ENCODE measurements at regions not wholly inside any gene's neighbourhood (a gene's known extent, or its start where the extent isn't known, plus 50 kb on each side); places are given as distances from the start of the nearest gene placed in this dataset.

DNA sequence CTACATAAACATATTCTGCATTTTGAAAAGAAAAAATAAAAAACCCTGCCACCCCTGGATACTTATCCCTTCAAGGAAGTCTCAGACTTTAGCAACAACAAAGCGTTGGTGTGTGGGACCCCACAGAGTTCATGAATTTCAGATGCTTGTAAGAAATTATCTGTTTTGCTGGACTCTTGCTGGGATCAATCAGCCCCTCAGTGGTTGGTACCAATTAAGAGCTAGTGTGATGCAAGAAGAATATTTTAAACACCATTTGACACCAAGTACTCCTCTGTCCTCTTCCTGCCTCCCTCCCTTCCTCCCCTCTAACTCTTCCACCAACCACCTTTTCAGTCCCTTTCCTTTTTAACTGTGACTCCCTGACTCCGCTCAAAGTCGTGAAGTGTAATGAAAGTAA lies 51.5 kb downstream of the SST start:
- no peak for DNase-seq

DNA sequence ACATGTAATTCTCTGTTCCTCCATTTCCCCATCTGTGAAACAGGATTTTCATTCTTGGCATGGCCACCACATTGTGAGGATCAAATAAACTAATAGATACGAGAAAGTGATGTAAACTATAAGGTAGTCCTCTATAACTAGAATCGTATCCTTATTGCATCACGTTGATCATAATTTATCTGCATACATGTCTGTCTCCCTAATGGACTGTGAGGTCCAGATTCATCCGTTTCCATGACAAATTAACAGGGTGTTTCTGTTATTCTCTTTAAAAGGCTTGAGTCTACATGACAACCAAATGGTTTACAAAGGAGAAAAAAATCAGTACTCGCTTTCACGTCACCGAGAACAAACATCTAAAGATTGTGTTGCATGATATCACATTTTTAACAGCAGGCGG lies 53.0 kb downstream of the SST start:
- DNase-seq = no peak

DNA sequence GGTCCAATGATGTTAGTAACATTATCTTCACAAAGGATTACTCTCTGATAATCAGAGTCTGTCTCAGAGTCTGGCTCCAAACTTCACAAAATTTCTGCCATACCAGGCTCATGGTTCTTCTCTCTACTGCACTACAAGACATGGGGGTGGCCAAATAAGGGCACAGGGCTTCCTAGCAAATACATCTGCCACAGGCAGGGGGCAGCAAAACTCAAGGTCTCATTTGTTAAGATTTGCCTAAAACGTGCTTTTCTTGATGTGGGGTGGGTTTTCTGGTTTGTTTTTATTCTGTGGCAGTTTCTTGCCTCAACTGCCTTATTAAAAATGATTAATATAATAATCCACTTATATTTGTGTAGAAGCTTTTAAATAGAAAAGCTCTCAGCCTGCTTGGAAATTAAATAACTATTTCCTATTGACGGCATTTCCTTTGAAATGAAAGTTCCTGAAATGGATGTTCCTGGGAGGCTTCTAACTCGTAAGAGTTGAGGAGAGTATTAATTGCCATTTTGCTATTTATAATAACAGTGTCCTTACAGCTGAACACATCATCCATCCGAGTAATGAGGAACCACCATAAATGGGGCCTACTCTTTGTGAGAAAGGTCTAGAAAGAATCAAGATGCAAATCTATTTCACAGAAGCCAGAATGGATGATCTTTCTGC lies 53.8 kb downstream of the SST start:
- DNase-seq = peak; percentile 54

DNA sequence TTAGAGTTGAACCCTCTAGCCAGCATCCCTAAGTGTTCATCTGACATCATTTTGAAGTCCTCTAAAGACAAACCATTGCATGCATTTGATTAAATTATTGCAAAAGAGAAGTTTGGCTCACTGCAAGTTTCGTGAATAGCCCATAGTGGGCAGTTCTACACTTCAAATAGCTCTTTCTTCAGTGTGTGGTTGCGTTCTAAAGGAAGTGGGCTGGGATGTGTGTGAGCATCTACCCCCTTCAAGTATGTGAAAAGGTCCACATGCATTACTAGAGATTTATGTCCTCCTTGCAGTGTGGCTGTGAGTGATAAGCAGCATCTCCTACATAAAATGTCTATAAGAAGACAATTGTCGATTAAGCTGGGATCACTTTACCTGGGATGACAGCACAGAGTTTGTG lies 54.6 kb downstream of the SST start:
- DNase-seq = no peak

DNA sequence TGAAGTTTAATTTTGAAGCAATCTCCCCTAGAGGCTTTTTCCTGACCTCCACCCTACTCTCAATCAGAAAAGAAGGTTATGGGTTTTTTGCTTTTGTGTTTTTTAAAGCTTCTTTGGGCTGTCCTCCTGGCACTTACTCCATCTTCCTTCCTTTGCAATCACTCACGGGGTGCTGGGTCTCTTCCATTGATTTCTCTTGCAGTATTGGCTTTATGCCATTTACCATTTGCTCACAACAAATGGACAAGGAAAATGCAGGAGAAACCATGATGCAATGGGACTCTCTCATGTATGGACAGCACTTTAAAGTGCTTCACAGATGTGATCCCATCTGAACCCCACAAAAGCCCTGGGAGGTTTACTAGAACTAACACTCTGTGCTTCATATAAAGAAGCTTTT lies 57.5 kb downstream of the SST start:
- no peak for DNase-seq

DNA sequence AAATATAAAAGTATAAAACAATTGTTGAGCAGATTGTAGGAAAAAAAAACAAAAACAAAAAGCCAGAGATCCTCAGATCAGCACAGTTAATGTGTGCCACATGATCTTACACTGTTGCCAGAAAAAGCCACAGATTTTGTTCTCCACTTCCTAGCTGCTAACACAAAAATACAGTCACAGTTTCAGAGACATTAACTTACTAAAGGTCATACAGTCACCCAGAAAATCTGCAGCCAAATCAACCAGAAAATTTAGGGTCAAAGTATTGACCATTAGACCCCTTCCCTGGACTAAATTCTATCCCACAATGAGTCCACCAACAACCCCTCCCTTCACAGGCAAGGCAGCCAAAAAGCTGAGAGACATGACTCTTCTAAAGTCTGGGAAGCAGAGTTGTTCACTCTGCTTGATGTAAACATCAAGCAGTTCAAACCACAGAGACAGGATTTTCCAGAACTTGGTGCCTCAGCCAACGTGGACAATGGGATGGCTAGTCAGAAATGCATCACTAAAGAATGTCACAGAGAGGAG lies 59.1 kb downstream of the SST start:
- DNase-seq = no peak

DNA sequence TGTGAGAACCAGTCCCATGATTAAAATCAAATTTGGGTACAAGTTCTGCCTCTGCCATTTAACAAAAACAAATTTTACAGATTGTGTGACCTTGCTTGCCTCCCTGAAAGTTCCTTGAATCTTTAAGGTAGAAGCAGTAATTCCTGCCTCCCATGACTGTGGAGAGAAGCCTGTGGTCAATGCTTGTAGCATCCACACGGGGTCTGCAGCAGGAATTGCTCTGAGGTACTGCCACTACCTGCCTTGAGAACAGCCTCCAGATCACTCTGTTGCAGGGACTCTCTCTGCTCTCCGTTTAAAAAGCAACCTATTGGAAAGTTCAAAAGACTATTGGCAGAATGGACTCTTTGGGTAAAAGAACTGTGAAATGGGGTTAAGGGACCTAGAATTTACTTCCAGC lies 75.9 kb downstream of the SST start:
- no peak for DNase-seq

DNA sequence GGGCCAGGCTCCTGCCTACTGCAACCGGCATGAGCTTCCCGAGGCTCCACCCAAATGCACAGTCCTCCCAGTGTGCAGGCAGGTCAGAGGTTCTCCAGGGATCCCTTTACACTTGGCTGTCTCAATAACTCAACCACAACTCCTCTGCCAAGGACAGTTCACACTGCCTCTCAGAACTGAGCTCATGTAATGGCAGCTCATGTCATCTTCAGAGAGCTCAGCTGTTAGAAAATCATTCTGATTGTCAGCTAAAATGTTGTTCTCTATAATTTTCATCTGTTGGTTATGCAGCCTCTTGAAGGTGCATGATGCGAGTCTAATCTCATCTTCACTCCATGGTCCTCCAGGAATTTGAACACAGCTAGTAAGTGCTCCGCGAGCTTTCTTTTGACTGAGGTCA lies 76.7 kb downstream of the SST start:
- DNase-seq = no peak

DNA sequence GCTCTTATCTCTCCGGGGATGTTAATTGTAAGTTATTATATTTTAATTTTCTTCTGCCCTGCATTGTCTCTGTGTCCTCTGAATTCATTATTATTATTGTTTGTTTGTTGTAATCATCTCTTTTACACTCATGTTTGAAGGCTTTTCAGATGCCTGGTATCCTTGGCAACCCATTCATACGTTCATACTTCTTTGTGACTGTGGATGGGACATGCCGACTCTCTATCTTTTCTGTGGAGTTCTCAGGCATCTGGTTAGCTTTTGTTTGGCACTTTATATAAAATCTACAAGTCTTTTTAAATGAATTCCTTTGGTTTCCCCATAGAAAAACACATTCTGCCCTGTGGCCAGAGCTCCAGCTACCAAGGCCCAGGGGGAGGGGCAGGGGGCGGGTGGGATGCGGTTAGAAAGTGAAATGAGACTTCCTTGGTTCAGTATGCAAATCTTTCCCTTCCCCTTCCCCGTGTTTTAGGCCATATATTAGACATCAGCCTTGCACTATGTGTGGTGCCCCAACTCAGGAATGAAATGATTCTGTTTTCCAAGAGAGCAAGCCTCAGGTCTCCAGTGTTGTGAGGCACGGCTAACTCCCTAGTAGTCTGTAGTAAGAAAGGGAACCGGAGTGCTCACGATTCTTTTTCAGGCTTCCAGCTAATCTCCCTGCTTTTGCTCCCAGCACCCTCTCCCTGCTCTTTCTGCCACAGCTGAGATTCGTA lies 79.2 kb downstream of the SST start:
- no peak for DNase-seq

DNA sequence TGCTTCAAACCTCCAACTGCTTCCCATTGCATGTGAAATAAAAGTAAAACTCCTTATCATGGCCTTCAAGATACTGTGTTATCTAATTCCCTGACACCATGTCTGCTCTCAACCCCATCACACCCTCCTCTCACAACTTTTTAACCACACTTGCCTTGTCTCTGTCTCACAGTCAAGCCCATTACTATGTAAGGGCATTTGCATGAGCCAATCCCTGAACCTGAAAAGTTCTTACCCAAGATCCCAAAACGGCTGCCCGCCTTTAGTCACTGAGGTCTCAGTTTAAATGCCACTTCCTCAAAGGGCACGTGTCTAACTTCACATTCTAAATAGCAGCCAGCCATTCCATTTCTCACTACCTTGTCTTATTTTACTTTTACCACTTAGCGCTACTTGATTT lies 83.1 kb downstream of the SST start:
- no peak for DNase-seq

DNA sequence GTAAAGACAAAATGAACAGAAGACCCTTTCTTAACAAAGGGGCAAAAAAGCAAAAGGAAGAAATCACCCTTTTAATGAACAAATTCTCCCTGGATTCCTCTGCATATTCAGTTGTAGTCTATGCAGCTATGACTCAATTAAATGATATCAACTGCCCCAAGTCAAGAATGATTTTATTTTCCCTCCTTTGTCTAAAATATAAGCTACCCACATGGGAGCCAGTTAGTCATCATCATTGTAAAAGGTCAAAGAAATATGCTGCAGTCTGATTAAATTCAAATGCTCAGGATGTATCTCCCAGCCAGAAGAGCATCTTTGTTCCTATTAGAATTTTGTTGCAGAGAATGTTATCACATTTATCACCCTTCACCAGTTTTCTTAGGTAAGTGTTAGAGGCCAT lies 84.0 kb downstream of the SST start:
- DNase-seq = no peak

DNA sequence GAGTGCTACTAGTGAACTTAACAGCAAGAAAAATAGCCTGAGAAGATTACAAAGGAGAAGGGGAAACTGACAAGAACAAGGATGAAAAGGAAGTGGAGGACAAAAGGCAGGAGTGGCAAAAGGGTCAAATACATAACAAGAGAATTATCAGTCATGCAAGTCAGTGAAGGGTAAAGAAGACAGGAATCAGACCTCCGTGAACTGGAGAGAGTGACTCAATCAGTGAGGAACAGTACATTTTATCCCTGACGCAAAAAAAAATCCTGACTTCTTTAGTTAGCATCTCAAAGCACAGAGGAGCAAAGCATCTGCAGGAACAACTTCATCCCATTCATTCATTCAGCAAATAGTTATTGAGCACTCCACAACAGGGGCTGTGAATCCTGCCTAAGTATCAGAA lies 97.8 kb downstream of the SST start:
- no peak for DNase-seq

DNA sequence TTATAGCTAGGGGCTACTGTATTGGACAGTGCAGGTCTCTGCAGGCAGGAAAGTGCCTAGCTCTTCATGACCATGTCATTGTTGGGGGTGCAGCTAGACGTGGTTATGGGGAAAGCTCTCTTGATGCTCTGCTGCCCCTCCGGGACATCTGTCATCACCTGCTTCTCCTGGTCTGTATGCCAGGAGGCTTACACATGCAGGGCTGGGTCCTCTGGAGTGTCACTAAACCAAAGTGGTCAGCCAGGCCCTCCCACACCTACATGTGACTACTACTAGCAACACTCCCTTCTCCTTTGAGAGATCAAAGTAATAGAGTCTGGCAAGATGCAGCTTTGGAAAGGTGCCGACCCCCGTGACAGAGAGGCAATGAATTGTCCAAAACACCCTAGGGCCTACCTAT lies 98.5 kb downstream of the SST start:
- no peak for DNase-seq

DNA sequence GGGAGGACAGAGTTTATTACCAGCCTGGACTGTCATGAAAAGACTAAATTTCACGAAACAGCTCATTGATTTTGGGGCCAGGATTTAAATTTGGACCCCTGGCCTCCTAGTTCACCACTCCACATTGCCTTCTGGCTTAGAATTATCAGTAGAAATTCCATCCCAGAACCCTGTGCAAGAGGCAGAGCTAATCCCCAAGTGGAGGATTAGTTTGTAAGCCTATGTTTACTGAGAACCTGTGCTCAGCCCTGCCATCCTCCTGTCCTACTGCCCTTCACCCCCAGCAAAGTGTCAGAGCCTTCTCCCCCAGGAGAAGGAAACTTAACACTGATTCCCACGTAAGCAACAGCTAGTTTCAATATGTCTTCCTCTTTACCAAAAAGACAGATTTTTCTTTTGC lies 99.4 kb downstream of the SST start:
- DNase-seq = no peak

DNA sequence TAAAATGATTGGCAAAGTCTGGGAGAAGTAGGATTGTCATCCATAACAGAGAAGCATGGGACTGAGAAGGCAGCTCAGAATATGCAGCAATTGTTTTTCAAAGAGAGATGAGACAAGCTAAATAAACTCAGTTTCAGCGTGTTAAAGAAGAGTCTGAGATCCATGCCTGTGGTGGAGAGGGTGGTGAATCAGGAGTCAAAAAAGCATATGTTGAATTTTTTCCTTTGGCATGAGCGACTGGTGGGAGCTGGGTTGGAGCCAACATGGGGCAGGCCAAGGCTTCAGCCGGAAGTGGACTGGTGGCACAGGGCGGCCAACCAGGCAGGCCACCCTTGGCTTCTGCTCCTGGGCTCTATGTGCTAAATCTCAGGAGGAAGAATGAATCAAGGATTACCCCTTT lies 102.0 kb downstream of the SST start:
- no peak for DNase-seq

DNA sequence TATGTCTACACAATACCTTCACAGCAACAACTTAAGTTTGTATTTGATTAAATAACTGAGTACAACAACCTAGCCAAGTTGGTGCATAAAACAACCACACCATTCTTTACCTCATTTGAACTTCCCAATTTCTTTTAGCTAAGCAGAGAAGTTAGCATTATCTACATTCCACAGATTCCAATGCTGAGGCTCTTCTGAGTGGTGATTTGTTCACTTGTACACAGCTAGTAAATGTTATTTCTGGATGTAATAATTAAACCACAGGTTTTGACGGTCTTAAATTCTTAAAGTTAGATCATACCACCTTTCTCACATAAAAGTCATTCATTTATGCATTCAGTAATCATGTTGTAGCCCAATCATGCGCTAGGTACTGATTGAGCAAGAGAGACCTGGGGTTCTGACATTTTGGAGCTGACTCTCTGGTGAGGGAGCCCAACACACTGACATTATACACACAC lies 102.5 kb downstream of the SST start:
- no peak for DNase-seq

DNA sequence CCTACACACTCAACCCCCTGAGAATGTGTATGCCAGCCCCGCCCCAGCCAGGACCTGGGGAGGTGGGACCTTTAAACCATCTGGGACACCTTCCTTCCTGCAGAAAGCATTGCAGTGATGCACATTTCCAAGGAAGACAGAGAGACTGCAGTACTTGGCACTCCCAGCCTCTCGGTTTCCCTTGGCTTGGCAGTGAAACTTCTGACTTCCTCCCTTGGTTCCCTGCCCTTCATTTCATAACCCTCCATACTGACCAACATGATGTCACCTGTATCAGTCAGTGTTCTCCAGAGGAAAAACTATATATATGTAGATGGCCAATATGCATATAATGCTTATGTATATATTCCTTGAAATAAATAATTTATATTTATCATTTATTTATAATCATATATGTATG lies 103.2 kb downstream of the SST start:
- DNase-seq = no peak

DNA sequence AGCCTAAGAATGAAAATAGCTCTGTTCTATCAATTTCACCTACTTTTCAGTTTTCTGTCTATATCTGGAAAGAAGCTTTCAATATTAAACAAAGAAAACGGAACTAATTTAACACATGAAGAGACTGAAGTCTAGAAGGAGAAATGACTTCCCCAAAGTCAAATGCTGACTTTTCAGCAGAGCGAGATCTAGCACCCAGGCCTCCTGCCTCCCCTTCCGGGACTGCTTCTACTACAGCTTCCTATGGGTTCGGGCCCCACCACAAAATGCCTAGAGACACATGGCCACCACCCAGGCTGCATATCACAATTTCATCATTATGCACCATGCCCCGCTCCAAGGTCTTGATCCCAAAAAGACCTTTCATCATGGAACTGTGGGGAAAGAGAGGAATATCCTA lies 104.5 kb downstream of the SST start:
- no peak for DNase-seq

DNA sequence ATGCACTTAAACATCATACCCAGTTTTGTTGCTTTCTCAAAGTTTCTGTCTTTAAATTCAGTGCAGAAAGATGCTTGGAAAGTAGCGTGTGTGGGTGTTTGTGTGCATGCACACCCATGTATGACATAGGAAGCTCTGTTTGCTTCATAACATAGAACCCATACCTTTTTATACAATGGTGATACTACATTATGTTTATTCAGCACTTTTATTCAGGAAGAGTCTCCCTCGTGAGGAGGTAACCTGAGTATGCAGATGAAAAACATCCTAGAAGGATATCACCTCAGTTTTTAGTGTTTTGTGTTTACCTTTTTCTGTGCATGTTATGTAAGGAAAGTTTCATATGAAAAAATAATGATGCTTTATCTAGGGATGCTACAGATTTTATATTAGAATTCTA lies 111.2 kb downstream of the SST start:
- no peak for DNase-seq

DNA sequence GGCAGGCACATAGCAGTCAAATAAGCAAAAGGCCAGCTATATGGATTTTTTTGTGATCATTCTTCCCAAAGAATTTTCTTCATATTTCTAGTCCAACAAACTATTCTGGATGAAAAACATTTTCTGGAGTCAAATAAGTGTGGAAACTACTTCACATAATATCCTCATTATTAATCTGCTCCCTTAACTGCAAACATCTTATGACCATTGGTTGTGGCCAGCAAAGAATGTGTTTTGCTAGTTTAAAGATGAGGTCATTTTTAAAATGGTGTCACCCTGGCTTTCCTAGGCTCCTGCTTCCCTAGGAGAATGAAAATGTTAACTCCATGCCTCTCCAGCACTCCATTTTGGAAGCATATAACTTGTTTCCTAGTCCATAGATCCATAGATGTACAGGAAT lies 118.8 kb downstream of the SST start:
- DNase-seq = no peak

DNA sequence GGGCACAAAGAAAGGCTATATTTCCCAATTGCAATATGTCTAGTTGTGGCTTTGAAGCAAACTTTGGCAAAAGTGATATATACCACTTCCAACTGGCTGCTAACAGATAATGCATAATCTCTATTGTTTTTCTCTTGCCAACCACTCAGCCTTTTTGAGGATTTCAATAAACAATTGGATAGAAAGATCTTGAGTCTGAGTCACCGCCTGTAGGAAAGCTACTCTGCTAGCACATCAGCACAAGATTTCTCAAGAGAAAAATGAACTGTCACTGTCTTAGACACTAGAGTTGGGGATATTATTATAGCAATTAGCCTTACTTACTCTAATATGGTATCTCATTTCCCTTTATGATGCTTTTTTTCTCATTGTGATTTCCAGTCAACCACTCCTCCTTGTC lies 119.7 kb downstream of the SST start:
- no peak for DNase-seq

DNA sequence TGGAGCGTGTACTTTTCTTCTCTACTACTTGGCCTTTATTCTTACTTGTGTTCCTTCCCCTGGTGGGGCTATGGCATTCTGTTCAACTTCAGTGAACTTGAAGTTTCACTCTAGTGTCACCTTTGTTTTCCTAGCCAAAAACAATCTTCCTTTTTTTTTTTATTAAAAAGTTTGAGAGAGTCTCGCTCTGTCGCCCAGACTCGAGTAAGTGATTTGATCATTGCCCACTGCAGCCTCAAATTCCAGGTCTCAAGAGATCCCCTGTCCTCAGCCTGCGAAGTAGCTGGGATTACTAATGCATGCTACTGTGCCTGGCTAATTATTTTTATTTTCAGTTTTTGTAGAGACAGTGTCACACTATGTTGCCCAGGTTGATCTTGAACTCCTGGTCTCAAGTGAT lies 124.8 kb downstream of the SST start:
- DNase-seq = no peak

DNA sequence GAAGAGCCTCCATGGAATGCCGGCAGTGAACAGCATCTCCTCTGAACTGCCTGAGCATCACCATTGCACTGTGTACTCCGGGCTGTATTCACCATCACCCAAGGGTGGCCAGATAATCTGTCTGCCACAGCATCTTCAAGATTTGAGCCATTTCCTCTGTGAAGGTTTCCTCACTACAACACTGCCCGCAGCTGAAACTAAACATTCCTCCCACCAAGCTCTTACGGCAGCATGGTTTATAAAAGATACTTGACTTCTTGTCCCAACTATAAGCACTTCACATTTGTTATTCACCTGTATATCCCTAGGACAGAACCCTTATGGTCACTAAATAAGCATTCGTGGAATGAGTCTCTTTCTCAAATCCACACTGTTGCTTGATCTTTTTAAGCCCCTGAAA lies 125.9 kb downstream of the SST start:
- no peak for DNase-seq

DNA sequence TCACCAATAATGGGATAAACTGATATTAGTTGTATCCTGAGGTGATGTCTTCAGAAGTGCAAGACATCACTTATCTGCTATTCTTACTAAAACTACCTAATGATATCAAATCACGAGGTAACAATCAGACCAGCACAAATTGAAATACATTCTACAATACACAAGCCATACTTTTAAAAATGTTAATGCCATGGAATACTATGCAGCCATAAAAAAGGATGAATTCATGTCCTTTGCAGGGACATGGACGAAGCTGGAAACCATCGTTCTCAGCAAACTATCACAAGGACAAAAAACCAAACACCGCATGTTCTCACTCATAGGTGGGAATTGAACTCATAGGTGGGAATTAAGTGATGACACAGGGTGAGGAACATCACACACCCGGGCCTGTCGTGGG lies 129.3 kb downstream of the SST start:
- DNase-seq = no peak

DNA sequence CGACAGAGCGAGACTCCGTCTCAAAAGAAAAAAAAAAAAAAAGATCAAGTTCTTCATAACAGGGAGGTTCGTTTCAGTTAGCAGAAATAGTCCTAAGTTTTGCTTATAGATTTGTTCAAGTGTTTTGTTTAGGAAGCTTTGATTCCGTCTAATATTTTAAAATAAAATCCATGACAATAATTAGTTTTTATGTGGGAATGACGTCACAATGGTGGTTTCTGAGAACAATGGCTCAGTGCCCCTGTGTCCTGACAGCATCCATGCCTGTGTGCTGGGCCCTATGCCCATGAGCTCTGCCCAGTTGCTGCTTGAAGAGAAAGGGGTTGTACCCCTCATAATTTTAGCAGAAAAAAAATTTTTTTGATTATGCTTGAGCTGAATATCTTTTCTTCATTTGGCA lies 134.0 kb downstream of the SST start:
- DNase-seq = no peak

Data from CD4-positive, alpha-beta T cell treated with Interleukin-6 for 4 hours (primary cell).